ENCODE measurements at regions not wholly inside any gene's neighbourhood (a gene's known extent, or its start where the extent isn't known, plus 50 kb on each side); places are given as distances from the start of the nearest gene placed in this dataset.

- BruUV-seq (replicated peaks) = no TSS peak
- Histone ChIP-seq H3K4me2 (ENCODE audit: insufficient read depth, low read length) (no peak overlapping the region), H3K27me3 (ENCODE audit: control insufficient read depth in 2 of 2, insufficient read depth in 2 of 2, low read length in 2 of 2) (no peaks in the 10 kb centered on the region), H4K20me1 (replicated peaks; ENCODE audit: control insufficient read depth, extremely low read depth, insufficient read depth, low read length) (no peaks in the 10 kb centered on the region), H3K4me1 (ENCODE audit: control insufficient read depth, extremely low read depth, insufficient read depth, low read length) (no peaks in the 10 kb centered on the region), H2AFZ (ENCODE audit: low read depth, low read length) (no peak overlapping the region), H3K27ac (ENCODE audit: insufficient read depth, low read depth, low read length) (no peak overlapping the region), H3K9ac (replicated peaks; ENCODE audit: extremely low read depth, insufficient read depth, low read length) (no peak overlapping the region), H3K9me1 (replicated peaks; ENCODE audit: control insufficient read depth, extremely low read depth, insufficient read depth, low read length) (no peaks in the 10 kb centered on the region), H3K9me3 (replicated peaks; ENCODE audit: control insufficient read depth, insufficient read depth, low read length) (no peaks in the 10 kb centered on the region), H3K79me2 (ENCODE audit: control insufficient read depth, insufficient read depth, low read length) (no peaks in the 10 kb centered on the region), H3K4me3 (replicated peaks in 1 of 3; ENCODE audit: insufficient read depth in 1 of 3, low read depth in 1 of 3, low read length in 3 of 3) (no peak overlapping the region), H3K36me3 (ENCODE audit: control insufficient read depth in 2 of 2, extremely low read depth in 1 of 2, insufficient read depth in 2 of 2, low read length in 2 of 2) (no peaks in the 10 kb centered on the region)
- ChIA-PET CTCF (no interaction called here), POLR2A (no interaction called here)
- intact Hi-C loops (cut with micrococcal nuclease) = no loop called here
- TF ChIP-seq EZH2 (IDR thresholded peaks at IDR 0.05; ENCODE audit: borderline replicate concordance, low read depth, low read length, severe bottlenecking) (no peak), CTCF (IDR thresholded peaks at IDR 0.05; ENCODE audit: extremely low read depth in 1 of 2, insufficient read depth in 1 of 2, low read depth in 1 of 2, low read length in 2 of 2) (no peak), POLR2A (IDR thresholded peaks at IDR 0.05; ENCODE audit: low read depth, low read length) (no peak), MAX (IDR thresholded peaks at IDR 0.05; ENCODE audit: insufficient read depth, insufficient read length) (no peak), GATA2 (IDR thresholded peaks at IDR 0.05; ENCODE audit: insufficient read depth, insufficient read length, low read depth, low read length) (no peak), MYC (IDR thresholded peaks at IDR 0.05; ENCODE audit: low read depth, low read length) (no peak), FOS (IDR thresholded peaks at IDR 0.05; ENCODE audit: borderline replicate concordance, insufficient read depth, low read length) (no peak), POLR2AphosphoS5 (IDR thresholded peaks at IDR 0.05; ENCODE audit: insufficient read depth, low read depth, low read length) (no peak), JUN (IDR thresholded peaks at IDR 0.05; ENCODE audit: borderline replicate concordance, insufficient read depth, insufficient read length, low read depth) (no peak)
- FAIRE-seq (no peak), DNase-seq (ENCODE audit: low read depth, low spot score) (no peak)
- dilution Hi-C loops (cut with MboI; ENCODE audit: extremely low pct_ligation_motif_present, low sequenced_read_pairs) = no loop called here
These were observed 91.6 kb downstream of the COX7C start for GRCh38 chr5:86709157-86709881.
